Small intestine (tissue), 7 donors: ENCODE measurements at regions not wholly inside any gene's neighbourhood (a gene's known extent, or its start where the extent isn't known, plus 50 kb on each side); places are given as distances from the start of the nearest gene placed in this dataset.
"Not testable (repeated sequence)": the region's sequence is repeated elsewhere in the genome, so short reads cannot be mapped to it uniquely, and the experiment has no call there.

Source experiments
- DNase-seq, 2 donors: peaks; one replicate each; pipeline versions ENCODE4 v3.0.0 to v3.0.0-alpha.2; 2013
- FAIRE-seq: peaks from 2 replicates; lab custom pipeline; 2012; peaks lifted over from hg19 to GRCh38; lab: Jason Lieb, UNC
- H3K27ac ChIP-seq, 3 donors: one replicate each; pipeline ENCODE4 v1.5.1; 2013; ENCODE audit warnings: low read length in 2 of 3, mild to moderate bottlenecking in 2 of 3, control low read depth in 1 of 3, inconsistent platforms in 1 of 3, low read depth in 1 of 3, moderate library complexity in 1 of 3
- H3K27me3 ChIP-seq, 3 donors: one replicate each; pipeline ENCODE4 v1.6.1; 2013; ENCODE audit warnings: low read length in 3 of 3, inconsistent platforms in 1 of 3; ENCODE audit not compliant: control insufficient read depth in 3 of 3, insufficient read depth in 3 of 3
- H3K36me3 ChIP-seq, 3 donors: one replicate each; pipeline ENCODE4 v1.6.1; 2013; ENCODE audit warnings: low read length in 3 of 3, inconsistent platforms in 1 of 3, low read depth in 1 of 3, mild to moderate bottlenecking in 1 of 3, moderate library complexity in 1 of 3; ENCODE audit not compliant: control insufficient read depth in 3 of 3, insufficient read depth in 2 of 3
- H3K4me1 ChIP-seq, 3 donors: one replicate each; pipeline ENCODE4 v1.6.1; 2013; ENCODE audit warnings: low read length in 2 of 3, inconsistent platforms in 1 of 3, low read depth in 1 of 3, mild to moderate bottlenecking in 1 of 3, moderate library complexity in 1 of 3; ENCODE audit not compliant: control insufficient read depth in 3 of 3, insufficient read depth in 2 of 3
- H3K4me3 ChIP-seq, 3 donors: one replicate each; pipeline ENCODE4 v1.5.1; 2013; ENCODE audit warnings: low read length in 3 of 3, control low read depth in 1 of 3, inconsistent platforms in 1 of 3, low read depth in 1 of 3, mild to moderate bottlenecking in 1 of 3, moderate library complexity in 1 of 3
- H3K9me3 ChIP-seq, 2 donors: one replicate each; pipeline ENCODE4 v1.6.1; 2013; ENCODE audit warnings: low read depth in 1 of 2, low read length in 1 of 2; ENCODE audit not compliant: control insufficient read depth in 2 of 2, insufficient read depth in 1 of 2
- WGBS, 3 donors: extraction: QIAGEN DNeasy Blood & Tissue Kit; methylation state at CpG; one replicate each; pipeline ENCODE4 v1.1.7; 2013; 5-methylcytosine and 5-hydroxymethylcytosine counted together
- donor health status: healthy with polysubstance abuse.
- donor health status: control.
- donor health status: control.
- donor health status: Bipolar disorder and iron deficiency.
- donor health status: healthy.

GRCh38 chr6:128597004-128597403 is 76.6 kb upstream of the PTPRK start:
- Histone ChIP-seq H3K4me1 (no peaks in the 10 kb centered on the region), H3K36me3 (no peaks in the 10 kb centered on the region), H3K4me3 (no peak overlapping the region), H3K9me3 (no peaks in the 10 kb centered on the region), H3K27me3 (peaks cover 0 to 2% (median 0%) of the 10 kb centered on the region in 3 donors), H3K27ac (no peak overlapping the region)
- DNase-seq (no peak), FAIRE-seq (no peak)

- no peak for DNase-seq
- no peak for FAIRE-seq
- H3K27me3 ChIP-seq, result peaks cover 0 to 2% (median 0%) of the 10 kb centered on the region in 3 donors
- H3K36me3 ChIP-seq, result no peaks in the 10 kb centered on the region
- H3K4me3 ChIP-seq, result no peak overlapping the region
- H3K27ac ChIP-seq, result no peak overlapping the region
- H3K9me3 ChIP-seq, result no peaks in the 10 kb centered on the region
- no peaks in the 10 kb centered on the region for H3K4me1 ChIP-seq
- 72 to 95% (median 86%) methylated on average over 1 of the region's 1 CpG for WGBS, 3 donors
Measured at GRCh38 chr6:128595544-128595943, 75.1 kb upstream of the PTPRK start.

GRCh38 chr6:128586095-128586494 is 65.7 kb upstream of the PTPRK start:
- DNase-seq (no peak), FAIRE-seq (no peak)
- WGBS, 3 donors, result 84 to 94% (median 92%) methylated on average over 1 of the region's 1 CpG
- Histone ChIP-seq H3K27me3 (no peaks in the 10 kb centered on the region), H3K4me3 (no peak overlapping the region), H3K27ac (no peak overlapping the region), H3K9me3 (peaks cover 0 to 4% of the 10 kb centered on the region in 2 donors), H3K4me1 (no peaks in the 10 kb centered on the region), H3K36me3 (no peaks in the 10 kb centered on the region)

GRCh38 chr6:128580224-128581110 is 60.1 kb upstream of the PTPRK start:
- DNase-seq (no peak), FAIRE-seq (no peak)
- WGBS, 3 donors, result 94 to 97% (median 95%) methylated on average over 41 of the region's 41 CpGs
- H3K27ac ChIP-seq, result no peak overlapping the region
- H3K27me3 ChIP-seq, result no peaks in the 10 kb centered on the region
- H3K4me1 ChIP-seq, result no peaks in the 10 kb centered on the region
- no peaks in the 10 kb centered on the region for H3K36me3 ChIP-seq
- H3K4me3 ChIP-seq, result no peak overlapping the region
- no peaks in the 10 kb centered on the region for H3K9me3 ChIP-seq

GRCh38 chr6:128575254-128575653 is 54.9 kb upstream of the PTPRK start:
- not testable (repeated sequence) for H3K36me3 ChIP-seq, DNase-seq, H3K4me3 ChIP-seq, H3K9me3 ChIP-seq, FAIRE-seq, H3K27me3 ChIP-seq, H3K4me1 ChIP-seq, H3K27ac ChIP-seq
- 86 to 93% (median 89%) methylated on average over 5 of the region's 5 CpGs for WGBS, 3 donors

- Histone ChIP-seq H3K4me1 (peaks cover 0 to 3% (median 0%) of the 10 kb centered on the region in 3 donors), H3K27me3 (no peaks in the 10 kb centered on the region), H3K27ac (no peak overlapping the region), H3K9me3 (no peaks in the 10 kb centered on the region), H3K36me3 (no peaks in the 10 kb centered on the region), H3K4me3 (no peak overlapping the region)
- no peak for FAIRE-seq
- DNase-seq, result no peak
Measured at GRCh38 chr6:128574402-128574801, 54.0 kb upstream of the PTPRK start.

GRCh38 chr6:128573036-128573435 is 52.6 kb upstream of the PTPRK start:
- Histone ChIP-seq H3K9me3 (no peaks in the 10 kb centered on the region), H3K36me3 (no peaks in the 10 kb centered on the region), H3K27ac (no peak overlapping the region), H3K27me3 (no peaks in the 10 kb centered on the region), H3K4me1 (peaks cover 0 to 3% (median 0%) of the 10 kb centered on the region in 3 donors), H3K4me3 (no peak overlapping the region)
- WGBS, 3 donors, result 94 to 96% (median 94%) methylated on average over 8 of the region's 8 CpGs
- no peak for DNase-seq
- FAIRE-seq, result no peak

- FAIRE-seq (no peak), DNase-seq (no peak)
- WGBS, 3 donors, result 78 to 82% (median 80%) methylated on average over 1 of the region's 1 CpG
- Histone ChIP-seq H3K4me3 (no peak overlapping the region), H3K36me3 (no peaks in the 10 kb centered on the region), H3K4me1 (peaks cover 0 to 3% (median 0%) of the 10 kb centered on the region in 3 donors), H3K27me3 (no peaks in the 10 kb centered on the region), H3K9me3 (no peaks in the 10 kb centered on the region), H3K27ac (no peak overlapping the region)
Measured at GRCh38 chr6:128572294-128572693, 51.9 kb upstream of the PTPRK start.

GRCh38 chr6:128570680-128571063 is 50.3 kb upstream of the PTPRK start:
- Histone ChIP-seq H3K27ac (no peak overlapping the region), H3K36me3 (no peaks in the 10 kb centered on the region), H3K9me3 (no peaks in the 10 kb centered on the region), H3K27me3 (no peaks in the 10 kb centered on the region), H3K4me1 (peaks cover 0 to 3% (median 0%) of the 10 kb centered on the region in 3 donors), H3K4me3 (no peak overlapping the region)
- DNase-seq (no peak), FAIRE-seq (no peak)
- WGBS, 3 donors, result 59 to 65% (median 60%) methylated on average over 3 of the region's 3 CpGs
